ENCODE measurements at regions not wholly inside any gene's neighbourhood (a gene's known extent, or its start where the extent isn't known, plus 50 kb on each side); places are given as distances from the start of the nearest gene placed in this dataset.
"Not testable (repeated sequence)": the region's sequence is repeated elsewhere in the genome, so short reads cannot be mapped to it uniquely, and the experiment has no call there.

- ATAC-seq; H3K9me3 Mint-ChIP-seq; H3K36me3 Mint-ChIP-seq; DNase-seq (ENCODE audit: low spot score in 2 of 2); H3K27ac Mint-ChIP-seq: not testable (repeated sequence)
Observed at GRCh38 chr2:87284471-87284772, 262.8 kb upstream of the PLGLB1 start.

DNA sequence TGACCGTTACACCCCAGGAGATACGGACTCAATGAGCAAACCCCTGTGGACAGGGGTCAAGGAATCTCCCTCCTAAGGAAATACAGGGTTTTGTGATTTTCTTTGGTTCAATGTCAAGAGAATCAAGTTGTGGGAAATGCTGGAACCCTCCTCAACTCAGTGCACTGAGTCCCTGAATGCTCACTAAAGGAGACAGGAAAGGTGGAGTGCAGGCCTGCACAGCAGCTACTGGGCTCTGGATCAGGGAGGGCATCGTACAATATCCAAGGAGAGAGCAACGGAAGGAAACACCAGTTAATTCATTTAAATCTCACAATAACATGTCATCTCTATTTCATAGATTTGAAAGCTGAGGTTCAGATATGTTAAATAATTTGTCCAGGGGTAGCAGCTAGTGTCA is 263.5 kb upstream of the PLGLB1 start:
- not testable (repeated sequence) for ATAC-seq; DNase-seq (ENCODE audit: low spot score in 2 of 2); H3K36me3 Mint-ChIP-seq; H3K27ac Mint-ChIP-seq; H3K9me3 Mint-ChIP-seq

DNA sequence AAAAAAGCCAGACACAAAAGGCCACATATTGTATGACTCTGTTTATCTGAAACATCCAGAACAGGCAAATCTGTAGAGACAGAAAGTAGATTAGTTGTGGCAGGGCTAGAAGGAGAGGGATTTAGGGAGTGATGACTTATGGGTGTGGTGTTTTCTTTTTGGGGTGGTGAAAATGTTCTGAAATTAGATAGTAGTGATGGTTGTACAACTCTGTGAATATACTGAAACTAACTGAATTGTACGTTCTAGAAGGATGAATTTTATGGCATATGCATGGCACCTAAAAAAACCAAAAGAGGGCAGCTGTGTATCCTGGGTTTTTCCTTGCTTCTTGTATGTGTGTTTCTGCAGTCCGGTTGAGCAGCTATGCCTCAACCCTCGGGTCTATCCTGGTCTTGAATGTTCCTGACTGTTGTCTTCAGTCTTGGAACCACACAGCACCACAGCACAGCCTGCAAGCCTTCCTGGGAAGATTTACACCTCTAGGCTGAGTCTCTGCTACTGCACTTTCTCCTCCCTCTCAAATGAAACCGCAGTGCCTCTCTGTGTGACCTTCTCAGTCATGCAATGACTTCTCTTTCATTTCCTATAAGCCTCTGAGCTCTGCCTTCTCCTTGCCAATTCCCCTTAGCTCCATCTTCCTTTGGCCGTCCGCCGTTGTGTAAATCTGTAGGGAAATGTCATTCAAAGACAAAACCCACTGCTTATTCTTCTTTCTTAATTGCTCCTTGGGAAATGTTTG is 269.1 kb upstream of the PLGLB1 start:
- ATAC-seq = peak; percentile 77 to 96
- peak overlapping the region in 1 of 2 donors; percentile 16 for H3K27ac Mint-ChIP-seq
- not testable (repeated sequence) for H3K9me3 Mint-ChIP-seq; H3K36me3 Mint-ChIP-seq; DNase-seq (ENCODE audit: low spot score in 2 of 2)

DNA sequence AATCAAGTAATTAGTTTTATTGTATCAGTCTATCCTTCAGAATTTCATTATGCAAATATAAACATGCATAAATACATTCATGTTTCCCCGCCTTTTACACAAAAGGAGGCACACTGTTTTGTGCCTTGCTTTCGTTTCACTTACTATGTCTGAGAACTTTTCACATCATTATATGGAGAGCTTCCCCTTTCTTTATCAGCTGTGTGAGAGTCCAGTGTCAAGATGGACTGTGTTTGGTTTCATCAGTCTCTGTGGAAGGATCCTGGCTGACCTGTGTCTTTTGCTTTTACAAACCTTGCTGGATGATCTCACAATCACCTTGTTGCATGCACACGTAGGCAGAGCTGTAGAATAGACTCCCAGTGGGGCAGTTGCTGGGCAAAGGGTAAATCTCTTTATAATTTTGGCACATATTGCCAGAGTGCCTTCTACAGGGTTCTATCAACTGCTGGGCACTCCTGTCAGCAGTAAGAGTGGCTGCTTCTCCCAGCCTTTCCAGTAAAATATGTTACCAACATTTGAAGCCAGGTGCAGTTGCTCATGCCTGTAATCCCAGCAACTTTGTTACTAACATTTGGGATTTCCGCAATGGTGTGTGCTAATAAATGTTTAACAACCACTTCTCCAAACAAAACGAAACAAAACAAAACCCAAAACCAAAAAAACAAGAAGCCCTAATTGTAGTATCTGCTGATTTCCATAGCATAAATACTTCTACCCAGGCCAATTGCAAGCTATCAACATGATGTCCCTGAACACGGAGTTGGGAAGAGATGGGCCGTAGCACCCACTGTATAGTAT is 270.0 kb upstream of the PLGLB1 start:
- not testable (repeated sequence) for DNase-seq (ENCODE audit: low spot score in 2 of 2); ATAC-seq; H3K27ac Mint-ChIP-seq; H3K36me3 Mint-ChIP-seq; H3K9me3 Mint-ChIP-seq

DNA sequence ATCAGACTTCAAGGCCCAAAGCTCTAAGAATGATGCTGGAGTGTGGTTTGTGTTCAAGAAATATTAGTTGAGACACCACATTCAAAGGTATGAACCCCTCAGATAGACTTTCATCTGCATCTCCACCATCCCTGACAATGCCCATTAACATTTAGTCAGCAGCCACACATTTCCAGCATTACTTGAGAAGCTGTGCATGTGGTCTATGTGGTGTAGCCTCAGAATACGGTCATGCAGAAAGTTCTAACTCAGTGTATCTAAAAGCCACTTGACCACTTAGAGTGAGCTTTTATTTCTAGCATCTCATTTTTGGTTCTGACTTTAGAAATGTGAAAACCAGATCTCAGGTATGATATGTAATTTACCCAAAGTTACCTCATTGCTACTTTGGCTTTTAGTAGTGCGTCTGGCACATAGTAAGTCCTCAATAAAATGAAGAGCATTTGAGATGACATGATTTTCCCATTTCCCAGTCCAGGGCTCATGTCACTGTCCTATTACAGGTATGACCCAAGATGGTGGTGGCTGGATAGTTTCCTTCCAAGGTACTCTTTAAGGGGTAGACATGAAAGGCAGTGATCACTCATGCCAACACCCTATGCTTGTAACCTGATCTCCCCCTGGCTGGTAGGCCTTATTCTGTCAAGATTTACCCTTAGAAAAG is 272.4 kb upstream of the PLGLB1 start:
- H3K36me3 Mint-ChIP-seq; H3K27ac Mint-ChIP-seq; DNase-seq (ENCODE audit: low spot score in 2 of 2); H3K9me3 Mint-ChIP-seq: not testable (repeated sequence)
- peak; percentile 58 to 82 for ATAC-seq

- not testable (repeated sequence) for H3K9me3 Mint-ChIP-seq; H3K36me3 Mint-ChIP-seq; ATAC-seq; H3K27ac Mint-ChIP-seq; DNase-seq (ENCODE audit: low spot score in 2 of 2)
Observed at GRCh38 chr2:87295135-87295534, 273.5 kb upstream of the PLGLB1 start.

GRCh38 chr2:87301349-87301748 is 279.7 kb upstream of the PLGLB1 start:
- H3K9me3 Mint-ChIP-seq; ATAC-seq; H3K27ac Mint-ChIP-seq; H3K36me3 Mint-ChIP-seq; DNase-seq (ENCODE audit: low spot score in 2 of 2): not testable (repeated sequence)

DNA sequence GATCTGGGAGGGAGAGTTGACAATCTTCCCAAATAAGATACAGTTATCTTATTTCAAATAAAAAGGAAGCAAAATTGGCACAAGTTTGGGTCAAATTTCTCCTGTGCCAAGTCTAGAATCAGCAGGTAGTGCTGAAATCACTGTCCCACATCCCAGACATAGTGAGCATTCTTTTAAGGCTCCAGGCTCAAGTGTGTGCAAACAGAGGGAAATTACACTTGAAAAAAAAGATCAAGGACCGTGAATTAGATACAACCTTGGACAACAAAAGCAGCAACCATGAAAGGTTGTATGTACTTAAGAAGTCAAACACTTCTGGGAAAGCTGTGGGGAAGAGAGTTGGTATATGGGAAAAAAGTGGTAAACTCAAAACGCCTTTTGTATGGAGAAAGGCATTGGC is 280.2 kb upstream of the PLGLB1 start:
- not testable (repeated sequence) for H3K27ac Mint-ChIP-seq; H3K36me3 Mint-ChIP-seq; DNase-seq (ENCODE audit: low spot score in 2 of 2); H3K9me3 Mint-ChIP-seq; ATAC-seq

DNA sequence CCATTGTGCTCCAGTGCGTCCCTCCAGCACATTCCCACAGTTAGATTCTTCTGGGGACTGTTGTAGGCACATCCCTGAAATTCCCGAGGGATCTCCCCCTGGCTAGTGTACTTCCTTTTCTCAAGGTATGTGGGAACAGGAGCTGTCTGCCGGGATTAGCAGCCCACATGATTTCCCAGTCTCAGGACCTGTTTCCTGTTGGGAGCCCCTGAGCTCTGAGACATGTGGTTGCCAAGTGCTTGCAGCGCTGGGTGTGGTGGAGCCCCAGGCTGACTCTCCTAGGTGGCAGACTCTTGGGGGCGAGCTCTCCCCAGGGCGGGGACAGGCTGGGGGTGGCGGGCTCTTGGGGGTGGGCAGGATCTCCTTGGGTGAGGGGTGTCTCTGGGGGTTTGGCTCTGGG is 287.0 kb upstream of the PLGLB1 start:
- ATAC-seq; DNase-seq (ENCODE audit: low spot score in 2 of 2); H3K27ac Mint-ChIP-seq; H3K36me3 Mint-ChIP-seq; H3K9me3 Mint-ChIP-seq: not testable (repeated sequence)

DNA sequence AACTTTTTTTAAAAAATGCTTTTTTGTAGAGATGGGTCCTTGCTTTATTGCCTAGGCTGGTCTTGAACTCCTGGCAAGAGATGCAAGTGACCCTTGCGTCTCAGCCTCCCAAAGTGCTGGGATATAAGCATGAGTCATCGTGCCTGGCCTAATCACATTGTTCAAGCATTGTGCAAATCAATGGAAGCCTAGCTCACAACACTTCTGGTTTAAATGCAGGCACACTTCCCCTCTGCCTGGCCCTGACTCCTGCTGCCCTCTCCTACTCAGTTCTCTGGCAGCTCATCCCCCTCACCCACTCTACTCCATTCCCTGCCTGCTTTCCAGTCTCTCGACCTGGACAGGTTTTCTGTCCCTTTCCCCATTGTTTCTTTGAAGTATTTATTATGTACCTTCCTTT is 288.1 kb upstream of the PLGLB1 start:
- H3K27ac Mint-ChIP-seq; DNase-seq (ENCODE audit: low spot score in 2 of 2); ATAC-seq; H3K36me3 Mint-ChIP-seq; H3K9me3 Mint-ChIP-seq: not testable (repeated sequence)

- not testable (repeated sequence) for H3K36me3 Mint-ChIP-seq; H3K27ac Mint-ChIP-seq; DNase-seq (ENCODE audit: low spot score in 2 of 2); H3K9me3 Mint-ChIP-seq
- ATAC-seq = peak in 1 of 2 donors; percentile 12
Observed at GRCh38 chr2:87311896-87312441, 290.3 kb upstream of the PLGLB1 start.

DNA sequence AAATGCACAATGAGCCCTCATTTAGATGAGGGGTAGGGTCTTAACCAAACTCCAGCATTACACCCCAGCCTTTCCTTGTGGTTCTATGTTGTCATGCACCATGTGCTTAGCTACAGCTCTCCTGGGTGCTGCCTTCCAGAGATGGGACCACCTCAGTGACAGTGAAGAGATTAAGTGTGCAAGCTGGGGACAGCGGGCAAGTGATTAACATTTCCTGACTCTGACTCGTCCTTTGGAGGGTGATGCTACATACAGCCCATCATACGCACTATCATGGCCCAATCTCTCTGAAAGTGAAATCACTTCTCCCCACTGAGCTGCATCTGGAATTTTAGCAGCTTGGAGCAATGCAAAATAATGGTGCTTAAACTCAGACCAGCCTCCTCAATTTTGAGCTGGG is 293.0 kb upstream of the PLGLB1 start:
- not testable (repeated sequence) for H3K36me3 Mint-ChIP-seq; H3K27ac Mint-ChIP-seq; H3K9me3 Mint-ChIP-seq; DNase-seq (ENCODE audit: low spot score in 2 of 2)
- peak; percentile 32 to 46 for ATAC-seq

DNA sequence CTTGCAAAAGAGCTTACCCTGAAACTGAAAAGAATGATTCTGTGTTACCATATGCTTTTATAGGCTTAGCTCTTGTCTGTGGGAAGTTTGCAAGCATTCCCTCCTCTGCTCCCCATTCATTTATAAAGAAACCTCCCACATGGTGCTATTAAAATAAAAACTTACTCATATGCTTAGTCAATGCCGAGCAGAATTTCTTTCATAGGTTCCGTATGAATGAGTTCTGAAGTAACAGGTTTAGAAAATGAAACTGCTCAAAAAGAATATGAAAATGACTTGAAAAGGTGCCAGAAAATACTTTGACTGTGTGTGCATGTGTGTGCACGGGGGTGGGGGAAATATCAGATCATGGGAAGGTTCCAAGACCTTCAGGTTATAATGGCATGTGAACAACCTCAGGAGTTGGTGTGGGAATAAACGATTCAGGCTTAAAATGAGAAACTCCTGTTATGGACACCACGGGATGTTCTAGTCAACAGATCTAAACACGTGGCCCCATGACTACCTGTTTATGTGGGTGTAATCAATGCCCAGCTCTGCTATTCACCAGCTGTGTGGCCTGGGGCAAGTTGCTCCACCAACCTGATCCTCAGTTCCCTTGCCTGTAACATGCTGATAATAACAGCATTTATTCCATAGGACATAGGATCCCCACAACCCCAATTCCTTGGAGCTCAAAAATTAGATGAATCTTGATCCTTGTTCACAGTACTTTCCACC is 293.7 kb upstream of the PLGLB1 start:
- peak; percentile 90 to 93 for ATAC-seq
- not testable (repeated sequence) for H3K36me3 Mint-ChIP-seq; H3K9me3 Mint-ChIP-seq; DNase-seq (ENCODE audit: low spot score in 2 of 2); H3K27ac Mint-ChIP-seq

- DNase-seq (ENCODE audit: low spot score in 2 of 2); H3K9me3 Mint-ChIP-seq; H3K36me3 Mint-ChIP-seq; H3K27ac Mint-ChIP-seq; ATAC-seq: not testable (repeated sequence)
Observed at GRCh38 chr2:87317193-87317592, 295.5 kb upstream of the PLGLB1 start.

DNA sequence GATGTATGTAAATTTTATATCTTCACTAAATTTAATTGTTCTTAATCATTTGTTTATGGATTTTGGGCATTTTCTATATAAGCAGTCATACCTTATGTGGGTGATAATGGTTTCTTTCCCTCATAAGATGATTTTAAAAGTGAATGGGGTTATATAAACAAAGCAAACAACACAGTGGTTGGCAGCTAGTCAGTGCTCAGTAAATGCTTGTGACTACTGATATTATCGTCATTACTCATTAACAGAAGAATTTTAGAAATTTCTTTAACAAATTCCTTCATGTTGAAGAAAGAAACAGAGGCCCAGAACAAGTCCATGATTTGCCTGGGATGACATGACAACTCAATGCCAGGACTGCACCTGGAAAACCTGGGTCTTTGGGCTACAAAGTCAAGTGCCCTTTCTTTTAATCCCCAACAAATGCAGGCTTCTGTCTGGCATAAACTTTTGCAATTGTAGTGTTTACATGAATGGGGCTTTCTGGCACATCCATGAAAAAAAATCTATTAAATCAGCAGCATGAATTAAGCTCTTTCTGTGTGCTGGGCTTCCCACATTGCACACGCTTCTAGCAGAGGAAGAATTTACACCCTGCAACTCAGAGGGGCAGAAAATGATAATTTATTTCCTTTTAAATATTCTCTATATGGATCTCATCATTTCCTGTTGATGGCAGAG is 297.3 kb upstream of the PLGLB1 start:
- H3K9me3 Mint-ChIP-seq; ATAC-seq; H3K27ac Mint-ChIP-seq; H3K36me3 Mint-ChIP-seq; DNase-seq (ENCODE audit: low spot score in 2 of 2): not testable (repeated sequence)

DNA sequence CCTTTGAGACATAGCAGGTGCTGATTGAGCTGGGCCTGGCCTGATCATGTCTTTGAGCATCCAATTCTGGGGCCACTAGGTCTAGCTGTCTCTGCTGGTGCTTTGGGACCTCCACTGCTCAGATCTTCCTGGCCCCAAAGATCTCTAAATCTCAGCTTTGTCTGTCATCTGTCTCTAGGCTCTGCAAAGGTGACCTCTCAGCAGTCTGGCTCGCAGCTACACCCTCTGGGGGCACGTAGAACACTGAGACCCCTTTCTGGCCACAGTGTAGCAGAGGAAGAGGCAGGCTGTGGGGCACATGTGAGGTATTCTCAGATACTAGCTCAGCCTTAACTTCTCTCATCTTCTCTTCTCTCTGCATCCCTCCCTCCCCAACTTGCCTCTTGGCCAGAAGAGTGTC is 298.1 kb upstream of the PLGLB1 start:
- H3K36me3 Mint-ChIP-seq; H3K9me3 Mint-ChIP-seq; ATAC-seq; H3K27ac Mint-ChIP-seq; DNase-seq (ENCODE audit: low spot score in 2 of 2): not testable (repeated sequence)

Data from activated naive CD4-positive, alpha-beta T cell treated with anti-CD3 and anti-CD28 coated beads, Interleukin-2, amount 50 U/mL, for 72 hours (primary cell).